ENCODE measurements at regions not wholly inside any gene's neighbourhood (a gene's known extent, or its start where the extent isn't known, plus 50 kb on each side); places are given as distances from the start of the nearest gene placed in this dataset.

DNA sequence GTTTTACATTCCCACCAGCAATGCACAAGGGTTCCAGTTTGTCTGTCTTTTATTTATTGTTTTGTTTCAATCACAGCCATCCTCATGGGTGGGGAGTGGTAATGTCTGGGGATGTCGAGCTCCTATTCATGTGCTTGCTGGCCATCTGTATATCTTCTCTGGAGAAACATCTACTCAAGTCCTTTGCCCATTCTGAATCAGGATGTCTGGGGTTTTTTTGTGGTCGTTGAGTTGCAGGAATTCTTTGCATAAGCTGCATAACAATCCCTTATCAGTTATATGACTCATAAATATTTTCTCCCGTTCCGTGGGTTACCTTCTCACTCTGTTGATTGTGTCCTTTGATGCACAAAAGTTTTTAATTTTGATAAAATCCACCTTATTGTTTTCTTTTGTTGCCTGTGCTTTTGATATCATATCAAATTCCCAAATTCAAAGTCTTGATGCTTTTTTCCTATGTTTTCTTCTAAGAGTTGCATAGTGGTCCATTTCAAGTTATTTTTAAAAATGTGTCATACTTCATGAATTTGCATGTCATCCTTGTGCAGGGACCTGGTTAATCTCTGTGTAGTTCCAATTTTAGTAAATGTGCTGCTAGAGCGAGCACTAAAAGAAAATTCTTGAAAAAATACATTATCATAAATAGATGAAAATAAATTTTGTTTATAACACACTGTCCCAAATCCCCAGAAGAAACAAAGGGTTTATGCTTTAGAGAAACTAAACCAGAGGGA is 54.9 kb upstream of the PDE10A start:
- H3K27me3 ChIP-seq, result peaks cover 32% of the 10 kb centered on the region
- H3K9me3 ChIP-seq (ENCODE audit: low read depth), result no peaks in the 10 kb centered on the region
- no peaks in the 10 kb centered on the region for H3K4me1 ChIP-seq (ENCODE audit: low read depth)
- peak in 1 of 2 donors; percentile 76 for DNase-seq (ENCODE audit: low read depth in 1 of 2, low spot score in 1 of 2)
- H3K4me3 ChIP-seq, result no peak overlapping the region
- no peaks in the 10 kb centered on the region for H3K36me3 ChIP-seq
- H3K27ac ChIP-seq, result no peak overlapping the region
- TF ChIP-seq, protein P1, sequence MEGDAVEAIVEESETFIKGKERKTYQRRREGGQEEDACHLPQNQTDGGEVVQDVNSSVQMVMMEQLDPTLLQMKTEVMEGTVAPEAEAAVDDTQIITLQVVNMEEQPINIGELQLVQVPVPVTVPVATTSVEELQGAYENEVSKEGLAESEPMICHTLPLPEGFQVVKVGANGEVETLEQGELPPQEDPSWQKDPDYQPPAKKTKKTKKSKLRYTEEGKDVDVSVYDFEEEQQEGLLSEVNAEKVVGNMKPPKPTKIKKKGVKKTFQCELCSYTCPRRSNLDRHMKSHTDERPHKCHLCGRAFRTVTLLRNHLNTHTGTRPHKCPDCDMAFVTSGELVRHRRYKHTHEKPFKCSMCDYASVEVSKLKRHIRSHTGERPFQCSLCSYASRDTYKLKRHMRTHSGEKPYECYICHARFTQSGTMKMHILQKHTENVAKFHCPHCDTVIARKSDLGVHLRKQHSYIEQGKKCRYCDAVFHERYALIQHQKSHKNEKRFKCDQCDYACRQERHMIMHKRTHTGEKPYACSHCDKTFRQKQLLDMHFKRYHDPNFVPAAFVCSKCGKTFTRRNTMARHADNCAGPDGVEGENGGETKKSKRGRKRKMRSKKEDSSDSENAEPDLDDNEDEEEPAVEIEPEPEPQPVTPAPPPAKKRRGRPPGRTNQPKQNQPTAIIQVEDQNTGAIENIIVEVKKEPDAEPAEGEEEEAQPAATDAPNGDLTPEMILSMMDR (IDR thresholded peaks at IDR 0.05; ENCODE audit: low read depth, low read length), result no peak

DNA sequence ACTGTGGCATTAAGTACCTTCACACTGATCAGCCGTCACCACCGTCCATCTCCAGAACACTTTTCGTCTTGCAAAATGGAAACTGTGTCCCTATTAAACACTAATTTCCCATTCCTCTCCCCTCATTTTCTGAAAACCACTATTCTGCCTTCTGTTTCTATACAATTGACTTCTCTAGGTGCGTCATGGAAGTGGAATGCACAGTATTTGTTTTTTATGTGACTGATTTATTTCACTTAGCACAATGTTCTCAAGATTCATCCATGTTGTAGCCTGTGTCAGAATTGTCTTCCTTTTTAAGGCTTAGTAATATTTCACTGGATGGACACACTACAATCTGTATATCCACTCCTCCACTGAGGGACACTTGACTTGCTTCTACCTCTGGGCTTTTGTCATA is 53.8 kb upstream of the PDE10A start:
- TF ChIP-seq, protein P1 (IDR thresholded peaks at IDR 0.05; ENCODE audit: low read depth, low read length), result no peak
- H3K27me3 ChIP-seq, result peaks cover 40% of the 10 kb centered on the region
- no peak overlapping the region for H3K4me3 ChIP-seq
- no peaks in the 10 kb centered on the region for H3K9me3 ChIP-seq (ENCODE audit: low read depth)
- H3K4me1 ChIP-seq (ENCODE audit: low read depth), result no peaks in the 10 kb centered on the region
- DNase-seq (ENCODE audit: low read depth in 1 of 2, low spot score in 1 of 2), result no peak
- H3K36me3 ChIP-seq, result no peaks in the 10 kb centered on the region
- H3K27ac ChIP-seq, result no peak overlapping the region

DNA sequence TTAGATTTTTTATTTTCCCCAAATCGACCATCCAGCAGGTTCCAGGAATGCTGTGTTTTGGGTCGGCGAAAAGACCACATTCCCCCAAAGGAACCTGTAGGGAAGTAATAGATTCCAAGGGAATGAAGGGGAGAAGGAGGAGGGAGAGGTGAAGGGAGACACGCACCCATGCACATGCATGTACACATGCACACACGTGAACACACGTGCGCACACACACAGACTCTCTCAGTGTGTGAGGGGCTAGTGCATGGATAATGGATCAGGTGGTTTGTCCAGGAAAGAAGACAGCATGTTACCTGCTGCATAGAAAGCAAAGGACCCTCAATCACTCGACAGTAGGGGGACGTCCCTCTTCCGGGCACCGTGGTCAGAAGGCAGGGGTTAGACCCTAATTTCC is 52.4 kb upstream of the PDE10A start:
- no peak overlapping the region for H3K4me3 ChIP-seq
- no peaks in the 10 kb centered on the region for H3K36me3 ChIP-seq
- TF ChIP-seq, protein P1 (IDR thresholded peaks at IDR 0.05; ENCODE audit: low read depth, low read length), result no peak
- no peaks in the 10 kb centered on the region for H3K9me3 ChIP-seq (ENCODE audit: low read depth)
- peaks cover 55% of the 10 kb centered on the region for H3K27me3 ChIP-seq
- no peak for DNase-seq (ENCODE audit: low read depth in 1 of 2, low spot score in 1 of 2)
- no peak overlapping the region for H3K27ac ChIP-seq
- H3K4me1 ChIP-seq (ENCODE audit: low read depth), result no peaks in the 10 kb centered on the region

DNA sequence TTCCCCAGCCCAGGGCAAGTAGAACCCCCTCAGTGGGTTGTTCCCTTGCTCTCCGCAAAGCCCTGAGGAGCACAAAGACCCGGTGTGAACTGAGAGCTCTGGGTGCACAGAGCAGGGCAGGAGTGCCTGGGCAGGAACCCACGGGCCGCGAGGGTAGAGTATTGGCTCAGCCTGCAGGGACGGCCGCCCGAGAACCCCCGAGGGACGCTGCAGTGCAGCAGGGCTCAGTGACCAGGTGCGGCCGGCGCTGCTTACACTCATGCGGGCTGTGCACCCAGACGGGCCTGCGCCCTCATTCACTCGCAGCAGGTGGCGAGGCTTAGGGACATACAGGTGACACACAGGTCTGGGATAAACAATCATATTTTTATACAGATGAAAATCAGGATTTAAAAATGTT is 51.9 kb upstream of the PDE10A start:
- Histone ChIP-seq H3K36me3 (no peaks in the 10 kb centered on the region), H3K4me1 (ENCODE audit: low read depth) (no peaks in the 10 kb centered on the region), H3K9me3 (ENCODE audit: low read depth) (no peaks in the 10 kb centered on the region), H3K27ac (no peak overlapping the region), H3K4me3 (no peak overlapping the region), H3K27me3 (peaks cover 58% of the 10 kb centered on the region)
- TF ChIP-seq, protein P1 (IDR thresholded peaks at IDR 0.05; ENCODE audit: low read depth, low read length), result no peak
- no peak for DNase-seq (ENCODE audit: low read depth in 1 of 2, low spot score in 1 of 2)

DNA sequence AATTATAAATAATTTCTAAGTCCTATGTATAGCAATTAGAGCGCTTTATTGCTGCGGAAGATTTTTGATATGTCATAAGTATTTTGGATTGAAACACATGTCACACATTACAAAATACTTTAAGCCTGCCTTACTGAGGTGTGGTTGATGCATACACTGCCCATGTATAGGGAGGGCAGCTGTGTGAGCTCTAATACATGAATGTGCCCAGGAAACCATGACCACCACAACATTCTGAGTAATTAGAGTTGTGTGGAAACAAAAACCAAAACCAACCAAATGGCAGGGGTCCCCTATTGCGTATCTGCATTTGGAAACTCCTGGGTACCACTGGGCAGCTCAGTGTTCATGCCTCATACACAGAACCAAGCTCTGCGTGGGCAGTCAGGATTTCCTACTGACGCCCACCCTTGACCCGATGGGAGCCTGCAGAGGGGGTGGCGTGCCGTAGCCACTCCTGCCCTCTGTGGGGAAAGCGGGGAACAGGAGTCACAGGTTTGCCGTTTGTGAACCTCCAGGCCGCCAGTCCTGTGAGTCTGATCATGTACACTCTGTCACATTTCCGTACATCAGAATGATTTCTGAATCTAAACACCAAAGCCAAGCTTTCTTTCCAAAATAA is 50.9 kb upstream of the PDE10A start:
- Histone ChIP-seq H3K36me3 (no peaks in the 10 kb centered on the region), H3K4me3 (no peak overlapping the region), H3K9me3 (ENCODE audit: low read depth) (no peaks in the 10 kb centered on the region), H3K27ac (no peak overlapping the region), H3K4me1 (ENCODE audit: low read depth) (no peaks in the 10 kb centered on the region), H3K27me3 (peaks cover 58% of the 10 kb centered on the region)
- DNase-seq (ENCODE audit: low read depth in 1 of 2, low spot score in 1 of 2), result no peak
- TF ChIP-seq, protein P1 (IDR thresholded peaks at IDR 0.05; ENCODE audit: low read depth, low read length), result no peak
